AG09309 (cell line): ENCODE measurements at regions not wholly inside any gene's neighbourhood (a gene's known extent, or its start where the extent isn't known, plus 50 kb on each side); places are given as distances from the start of the nearest gene placed in this dataset.
"Not testable (repeated sequence)": the region's sequence is repeated elsewhere in the genome, so short reads cannot be mapped to it uniquely, and the experiment has no call there.

ENCODE experiments used
- DNase-seq: peaks from one replicate; pipeline ENCODE4 v3.0.0-alpha.2; 2010; ENCODE audit warnings: low read depth
- H3K4me3 ChIP-seq: 2 replicates; pipeline ENCODE4 v1.5.1; 2011; ENCODE audit warnings: mild to moderate bottlenecking, low read depth, low read length, moderate library complexity; ENCODE audit not compliant: control insufficient read depth
- CTCF ChIP-seq: IDR thresholded peaks from 2 replicates; pipeline ENCODE4 v1.5.1; 2011; ENCODE audit warnings: mild to moderate bottlenecking, low read depth, low read length, inconsistent platforms; ENCODE audit not compliant: insufficient read depth, control insufficient read depth; ENCODE audit errors: missing control alignments

- no peak for DNase-seq
- no peak for TF ChIP-seq CTCF
- H3K4me3 ChIP-seq = no peak overlapping the region
These were observed 229.2 kb upstream of the HSF2 start for GRCh38 chr6:122170274-122170673.

GRCh38 chr6:122178988-122179387 lies 220.5 kb upstream of the HSF2 start:
- no peak for TF ChIP-seq CTCF
- H3K4me3 ChIP-seq = no peak overlapping the region
- no peak for DNase-seq

DNA sequence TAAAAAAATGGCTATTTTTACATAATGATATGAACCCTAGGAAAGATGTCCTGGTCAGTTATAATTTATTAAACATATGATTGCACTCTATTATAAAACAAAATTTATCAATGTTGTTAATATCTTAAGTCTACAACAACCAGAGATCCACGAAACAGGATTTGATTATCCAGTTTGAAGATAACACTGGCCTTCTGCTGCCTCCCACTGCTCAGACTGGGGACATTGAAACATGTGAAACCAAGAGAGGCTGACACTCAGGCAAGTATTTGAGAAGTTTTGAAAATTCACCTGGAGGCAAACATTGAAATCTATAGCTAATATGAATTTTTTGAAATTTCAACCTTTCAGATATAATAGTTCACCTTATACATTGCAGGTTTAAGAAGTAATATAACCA lies 219.3 kb upstream of the HSF2 start:
- peak; percentile 3 for DNase-seq
- no peak overlapping the region for H3K4me3 ChIP-seq
- TF ChIP-seq CTCF = peak; percentile 54

GRCh38 chr6:122182061-122182460 lies 217.4 kb upstream of the HSF2 start:
- no peak for DNase-seq
- H3K4me3 ChIP-seq = no peak overlapping the region
- no peak for TF ChIP-seq CTCF

GRCh38 chr6:122184401-122184827 lies 215.0 kb upstream of the HSF2 start:
- DNase-seq = peak; percentile 4
- H3K4me3 ChIP-seq = no peak overlapping the region
- peak; percentile 43 for TF ChIP-seq CTCF

GRCh38 chr6:122185458-122185857 lies 214.0 kb upstream of the HSF2 start:
- H3K4me3 ChIP-seq, DNase-seq: not testable (repeated sequence)

GRCh38 chr6:122187186-122187585 lies 212.3 kb upstream of the HSF2 start:
- TF ChIP-seq CTCF = no peak
- H3K4me3 ChIP-seq = no peak overlapping the region
- no peak for DNase-seq
